ENCODE measurements at regions not wholly inside any gene's neighbourhood (a gene's known extent, or its start where the extent isn't known, plus 50 kb on each side); places are given as distances from the start of the nearest gene placed in this dataset.
A peak's percentile ranks its signal among the peaks of the same experiment; 100 is the strongest.

- Histone ChIP-seq H3K27ac (no peak overlapping the region), H3K4me3 (no peak overlapping the region), H3K9me3 (ENCODE audit: low read depth, low read length) (no peaks in the 10 kb centered on the region), H3K9ac (ENCODE audit: insufficient read length) (no peak overlapping the region), H3K36me3 (ENCODE audit: insufficient read depth, low read length) (no peaks in the 10 kb centered on the region)
- DNase-seq (ENCODE audit: low read depth, low spot score): no peak
- no peak for TF ChIP-seq EZH2 (IDR thresholded peaks at IDR 0.05)
- no peak for TF ChIP-seq FOXP2 (optimal IDR thresholded peaks at IDR 0.05; ENCODE audit: control extremely low read depth, extremely low read length, insufficient read depth)
- no peak for TF ChIP-seq POLR2AphosphoS5 (IDR thresholded peaks at IDR 0.05; ENCODE audit: borderline replicate concordance, low read depth, low read length)
Observed at GRCh38 chr6:22807261-22807660, 237.9 kb downstream of the HDGFL1 start.

GRCh38 chr6:22807818-22808217 is 238.5 kb downstream of the HDGFL1 start:
- H3K4me3 ChIP-seq: no peak overlapping the region
- no peak overlapping the region for H3K27ac ChIP-seq
- no peak overlapping the region for H3K9ac ChIP-seq (ENCODE audit: insufficient read length)
- TF ChIP-seq EZH2 (IDR thresholded peaks at IDR 0.05) (no peak), POLR2AphosphoS5 (IDR thresholded peaks at IDR 0.05; ENCODE audit: borderline replicate concordance, low read depth, low read length) (no peak), FOXP2 (optimal IDR thresholded peaks at IDR 0.05; ENCODE audit: control extremely low read depth, extremely low read length, insufficient read depth) (no peak)
- no peak for DNase-seq (ENCODE audit: low read depth, low spot score)
- no peaks in the 10 kb centered on the region for H3K9me3 ChIP-seq (ENCODE audit: low read depth, low read length)
- no peaks in the 10 kb centered on the region for H3K36me3 ChIP-seq (ENCODE audit: insufficient read depth, low read length)

DNA sequence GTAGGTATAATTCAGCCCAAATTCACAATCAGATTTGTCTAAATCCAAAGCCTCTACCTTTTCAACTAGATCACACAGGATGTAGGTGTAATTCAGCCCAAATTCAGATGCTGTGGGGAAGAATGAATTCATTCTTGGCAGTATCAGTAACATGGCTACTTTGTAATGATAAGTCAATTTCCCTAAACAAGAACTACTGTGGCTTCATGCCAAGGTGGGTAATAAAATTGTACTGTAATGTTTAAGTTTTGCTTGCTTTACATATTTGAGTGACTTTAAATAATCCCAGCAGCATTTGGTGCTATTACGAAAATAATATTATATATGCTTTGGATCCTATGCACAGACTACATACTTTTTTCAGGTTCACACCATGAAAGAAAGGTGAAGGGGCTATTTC is 239.1 kb downstream of the HDGFL1 start:
- DNase-seq (ENCODE audit: low read depth, low spot score): no peak
- TF ChIP-seq EZH2 (IDR thresholded peaks at IDR 0.05) (no peak), FOXP2 (optimal IDR thresholded peaks at IDR 0.05; ENCODE audit: control extremely low read depth, extremely low read length, insufficient read depth) (no peak), POLR2AphosphoS5 (IDR thresholded peaks at IDR 0.05; ENCODE audit: borderline replicate concordance, low read depth, low read length) (no peak)
- H3K36me3 ChIP-seq (ENCODE audit: insufficient read depth, low read length): no peaks in the 10 kb centered on the region
- no peak overlapping the region for H3K27ac ChIP-seq
- H3K9ac ChIP-seq (ENCODE audit: insufficient read length): no peak overlapping the region
- no peaks in the 10 kb centered on the region for H3K9me3 ChIP-seq (ENCODE audit: low read depth, low read length)
- H3K4me3 ChIP-seq: no peak overlapping the region

DNA sequence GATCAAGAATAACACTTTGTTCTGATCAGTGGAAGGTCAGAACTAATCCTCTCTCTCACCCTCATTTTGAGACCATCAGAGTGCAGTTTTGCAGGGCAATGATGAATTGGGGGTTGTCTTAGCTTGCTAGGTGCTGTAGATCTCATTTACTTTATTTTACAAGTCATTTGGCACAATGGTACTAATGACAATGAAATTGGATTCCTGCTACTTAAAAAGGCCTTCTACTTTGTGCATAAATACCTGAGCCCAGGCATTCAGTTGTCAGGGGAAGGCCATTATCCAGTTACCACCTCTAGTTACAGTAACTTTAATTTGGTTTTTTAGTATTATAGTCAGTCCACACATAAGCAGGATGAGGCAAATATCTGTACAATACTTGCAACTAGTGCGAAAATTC is 240.0 kb downstream of the HDGFL1 start:
- no peak for DNase-seq (ENCODE audit: low read depth, low spot score)
- Histone ChIP-seq H3K9ac (ENCODE audit: insufficient read length) (no peak overlapping the region), H3K9me3 (ENCODE audit: low read depth, low read length) (no peaks in the 10 kb centered on the region), H3K4me3 (no peak overlapping the region), H3K27ac (no peak overlapping the region), H3K36me3 (ENCODE audit: insufficient read depth, low read length) (no peaks in the 10 kb centered on the region)
- TF ChIP-seq POLR2AphosphoS5 (IDR thresholded peaks at IDR 0.05; ENCODE audit: borderline replicate concordance, low read depth, low read length) (no peak), EZH2 (IDR thresholded peaks at IDR 0.05) (no peak), FOXP2 (optimal IDR thresholded peaks at IDR 0.05; ENCODE audit: control extremely low read depth, extremely low read length, insufficient read depth) (no peak)

DNA sequence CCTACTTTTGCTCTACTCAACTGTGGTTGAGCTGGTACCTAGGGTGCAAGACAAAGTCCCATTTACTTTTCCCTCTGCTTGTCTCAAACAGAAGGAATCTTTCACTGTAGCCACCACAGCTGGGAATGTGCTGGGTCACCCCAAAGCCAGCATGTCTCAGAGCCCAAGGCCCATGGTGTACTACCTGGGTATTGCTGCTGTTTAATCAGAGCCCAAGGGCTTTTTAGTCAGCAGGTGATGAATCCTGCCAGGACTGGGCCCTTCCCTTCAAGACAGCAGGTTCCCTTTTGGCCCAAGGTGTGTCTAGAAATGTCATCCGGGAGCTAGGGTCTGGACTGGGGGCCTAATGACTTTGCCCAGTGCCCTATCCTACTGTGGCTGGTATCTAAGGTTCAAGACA is 249.8 kb downstream of the HDGFL1 start:
- Histone ChIP-seq H3K9me3 (ENCODE audit: low read depth, low read length) (0 out of 2 replicates have a peak, but pooled peaks cover 2% of the 10 kb centered on the region), H3K27ac (no peak overlapping the region), H3K36me3 (ENCODE audit: insufficient read depth, low read length) (no peaks in the 10 kb centered on the region), H3K4me3 (no peak overlapping the region), H3K9ac (ENCODE audit: insufficient read length) (no peak overlapping the region)
- TF ChIP-seq FOXP2 (optimal IDR thresholded peaks at IDR 0.05; ENCODE audit: control extremely low read depth, extremely low read length, insufficient read depth) (no peak), EZH2 (IDR thresholded peaks at IDR 0.05) (no peak), POLR2AphosphoS5 (IDR thresholded peaks at IDR 0.05; ENCODE audit: borderline replicate concordance, low read depth, low read length) (no peak)
- no peak for DNase-seq (ENCODE audit: low read depth, low spot score)

GRCh38 chr6:22821664-22822320 is 252.4 kb downstream of the HDGFL1 start:
- H3K27ac ChIP-seq: no peak overlapping the region
- H3K9me3 ChIP-seq (ENCODE audit: low read depth, low read length): no peaks in the 10 kb centered on the region
- H3K9ac ChIP-seq (ENCODE audit: insufficient read length): no peak overlapping the region
- H3K36me3 ChIP-seq (ENCODE audit: insufficient read depth, low read length): no peaks in the 10 kb centered on the region
- no peak for DNase-seq (ENCODE audit: low read depth, low spot score)
- H3K4me3 ChIP-seq: no peak overlapping the region
- TF ChIP-seq FOXP2 (optimal IDR thresholded peaks at IDR 0.05; ENCODE audit: control extremely low read depth, extremely low read length, insufficient read depth) (no peak), POLR2AphosphoS5 (IDR thresholded peaks at IDR 0.05; ENCODE audit: borderline replicate concordance, low read depth, low read length) (no peak), EZH2 (IDR thresholded peaks at IDR 0.05) (no peak)

GRCh38 chr6:22825210-22825609 is 255.8 kb downstream of the HDGFL1 start:
- TF ChIP-seq POLR2AphosphoS5 (IDR thresholded peaks at IDR 0.05; ENCODE audit: borderline replicate concordance, low read depth, low read length): no peak; the same call in 1 of the 2 replicates
- no peak for TF ChIP-seq EZH2 (IDR thresholded peaks at IDR 0.05)
- TF ChIP-seq FOXP2 (optimal IDR thresholded peaks at IDR 0.05; ENCODE audit: control extremely low read depth, extremely low read length, insufficient read depth): no peak
- Histone ChIP-seq H3K36me3 (ENCODE audit: insufficient read depth, low read length) (no peaks in the 10 kb centered on the region), H3K4me3 (no peak overlapping the region), H3K27ac (no peak overlapping the region), H3K9ac (ENCODE audit: insufficient read length) (no peak overlapping the region), H3K9me3 (ENCODE audit: low read depth, low read length) (no peaks in the 10 kb centered on the region)
- peak; percentile 85 for DNase-seq (ENCODE audit: low read depth, low spot score)

- no peaks in the 10 kb centered on the region for H3K9me3 ChIP-seq (ENCODE audit: low read depth, low read length)
- H3K4me3 ChIP-seq: no peak overlapping the region
- no peaks in the 10 kb centered on the region for H3K36me3 ChIP-seq (ENCODE audit: insufficient read depth, low read length)
- no peak for DNase-seq (ENCODE audit: low read depth, low spot score)
- TF ChIP-seq POLR2AphosphoS5 (IDR thresholded peaks at IDR 0.05; ENCODE audit: borderline replicate concordance, low read depth, low read length): no peak
- TF ChIP-seq EZH2 (IDR thresholded peaks at IDR 0.05): no peak
- TF ChIP-seq FOXP2 (optimal IDR thresholded peaks at IDR 0.05; ENCODE audit: control extremely low read depth, extremely low read length, insufficient read depth): no peak
- H3K9ac ChIP-seq (ENCODE audit: insufficient read length): no peak overlapping the region
- H3K27ac ChIP-seq: no peak overlapping the region
Observed at GRCh38 chr6:22826961-22827360, 257.6 kb downstream of the HDGFL1 start.

GRCh38 chr6:22827760-22828159 is 258.4 kb downstream of the HDGFL1 start:
- Histone ChIP-seq H3K4me3 (no peak overlapping the region), H3K36me3 (ENCODE audit: insufficient read depth, low read length) (no peaks in the 10 kb centered on the region), H3K27ac (no peak overlapping the region), H3K9me3 (ENCODE audit: low read depth, low read length) (no peaks in the 10 kb centered on the region), H3K9ac (ENCODE audit: insufficient read length) (no peak overlapping the region)
- no peak for DNase-seq (ENCODE audit: low read depth, low spot score)
- TF ChIP-seq FOXP2 (optimal IDR thresholded peaks at IDR 0.05; ENCODE audit: control extremely low read depth, extremely low read length, insufficient read depth) (no peak), EZH2 (IDR thresholded peaks at IDR 0.05) (no peak), POLR2AphosphoS5 (IDR thresholded peaks at IDR 0.05; ENCODE audit: borderline replicate concordance, low read depth, low read length) (no peak)
